HG03565 (cell line): ENCODE measurements at regions not wholly inside any gene's neighbourhood (a gene's known extent, or its start where the extent isn't known, plus 50 kb on each side); places are given as distances from the start of the nearest gene placed in this dataset.
"Not testable (repeated sequence)": the region's sequence is repeated elsewhere in the genome, so short reads cannot be mapped to it uniquely, and the experiment has no call there.

ENCODE experiments used
- ATAC-seq: cut with Tn5 transposase; IDR thresholded peaks from one replicate; pipeline ENCODE4 v1.9.1; 2021; ENCODE audit warnings: mild to moderate bottlenecking, moderate library complexity; ENCODE audit not compliant: unreplicated experiment

- ATAC-seq: no peak
Measured at GRCh38 chr10:129042776-129043595, 424.1 kb upstream of the MGMT start.

GRCh38 chr10:129043691-129044090 is 423.4 kb upstream of the MGMT start:
- ATAC-seq: no peak

- no peak for ATAC-seq
Measured at GRCh38 chr10:129045599-129045998, 421.4 kb upstream of the MGMT start.

GRCh38 chr10:129046065-129046681 is 420.9 kb upstream of the MGMT start:
- no peak for ATAC-seq

- no peak for ATAC-seq
Measured at GRCh38 chr10:129046962-129047361, 420.1 kb upstream of the MGMT start.

GRCh38 chr10:129047600-129047999 is 419.4 kb upstream of the MGMT start:
- no peak for ATAC-seq

- no peak for ATAC-seq
Measured at GRCh38 chr10:129048513-129048912, 418.5 kb upstream of the MGMT start.

GRCh38 chr10:129049501-129049900 is 417.5 kb upstream of the MGMT start:
- ATAC-seq: no peak

GRCh38 chr10:129055225-129055624 is 411.8 kb upstream of the MGMT start:
- ATAC-seq: no peak

GRCh38 chr10:129055986-129056385 is 411.1 kb upstream of the MGMT start:
- no peak for ATAC-seq

GRCh38 chr10:129056734-129057689 is 410.0 kb upstream of the MGMT start:
- ATAC-seq: no peak

- peak; percentile 92 for ATAC-seq
Measured at GRCh38 chr10:129057856-129058663, 409.0 kb upstream of the MGMT start.

- no peak for ATAC-seq
Measured at GRCh38 chr10:129058664-129059155, 408.3 kb upstream of the MGMT start.

- no peak for ATAC-seq
Measured at GRCh38 chr10:129059977-129060376, 407.1 kb upstream of the MGMT start.

- no peak for ATAC-seq
Measured at GRCh38 chr10:129063212-129063611, 403.8 kb upstream of the MGMT start.

- no peak for ATAC-seq
Measured at GRCh38 chr10:129063877-129064276, 403.2 kb upstream of the MGMT start.

GRCh38 chr10:129066529-129066928 is 400.5 kb upstream of the MGMT start:
- not testable (repeated sequence) for ATAC-seq

GRCh38 chr10:129071411-129071810 is 395.6 kb upstream of the MGMT start:
- not testable (repeated sequence) for ATAC-seq

GRCh38 chr10:129074939-129075338 is 392.1 kb upstream of the MGMT start:
- ATAC-seq: no peak

GRCh38 chr10:129075508-129075907 is 391.5 kb upstream of the MGMT start:
- ATAC-seq: no peak
